HEK293 (cell line): ENCODE measurements at regions not wholly inside any gene's neighbourhood (a gene's known extent, or its start where the extent isn't known, plus 50 kb on each side); places are given as distances from the start of the nearest gene placed in this dataset.
A peak's percentile ranks its signal among the peaks of the same experiment; 100 is the strongest.

Experiments used
- CTCF ChIA-PET: fragments of 350-600 bp; formaldehyde crosslinking; extraction: SDS; loops from one replicate; lab custom pipeline; 2021; ENCODE audit warnings: antibody characterized with exemption; lab: Yijun Ruan, JAX
- POLR2A ChIA-PET: fragments of 300-600 bp; formaldehyde crosslinking; extraction: SDS; loops from one replicate; lab custom pipeline; 2020; ENCODE audit warnings: antibody characterized with exemption, inconsistent platforms; lab: Yijun Ruan, JAX
- H3K27ac ChIP-seq: fragments of 200-500 bp; sonication (Bioruptor generic); 2 replicates; pipeline ENCODE4 v1.5.1; 2014; ENCODE audit warnings: low read depth, low read length, control low read depth, inconsistent platforms; ENCODE audit errors: extremely low read depth
- H3K36me3 ChIP-seq, 2 experiments: fragments of 200-500 bp in 1 of 2; sonication (Bioruptor generic) in 1 of 2; 1 replicate in 1 of 2; 2 replicates in 1 of 2; pipeline ENCODE4 v1.5.1; 2014 to 2017; ENCODE audit warnings: inconsistent platforms in 2 of 2, low read length in 2 of 2; ENCODE audit not compliant: control insufficient read depth in 2 of 2, insufficient read depth in 1 of 2
- H3K4me1 ChIP-seq: fragments of 200-500 bp; sonication (Bioruptor generic); 2 replicates; pipeline ENCODE4 v1.5.1; 2014; ENCODE audit warnings: mild to moderate bottlenecking, low read length, inconsistent platforms; ENCODE audit not compliant: control insufficient read depth, insufficient read depth
- H3K4me3 ChIP-seq: 2 replicates; pipeline ENCODE4 v1.5.1; 2011; ENCODE audit warnings: low read depth, mild to moderate bottlenecking, control low read depth, low read length, moderate library complexity
- H3K9me3 ChIP-seq: fragments of 200-500 bp; sonication (Bioruptor generic); 2 replicates; pipeline ENCODE4 v1.5.1; 2014; ENCODE audit warnings: low read depth, low read length, inconsistent platforms; ENCODE audit not compliant: control insufficient read depth, insufficient read depth
- GFI1B ChIP-seq: fragments of 450-650 bp; formaldehyde crosslinking; IDR thresholded peaks from 2 replicates; pipeline ENCODE4 v1.5.1; 2016; ENCODE audit warnings: missing biosample characterization, missing genetic modification characterization
- GLIS2 ChIP-seq: fragments of 450-650 bp; formaldehyde crosslinking; IDR thresholded peaks from 2 replicates; pipeline ENCODE4 v1.5.1; 2016; ENCODE audit warnings: missing biosample characterization, missing genetic modification characterization
- KLF16 ChIP-seq: fragments of 450-650 bp; formaldehyde crosslinking; IDR thresholded peaks from 2 replicates; pipeline ENCODE4 v1.5.1; 2017; ENCODE audit warnings: missing biosample characterization, missing genetic modification characterization
- KLF9 ChIP-seq: fragments of 450-650 bp; formaldehyde crosslinking; IDR thresholded peaks from 2 replicates; pipeline ENCODE4 v1.5.1; 2016; ENCODE audit warnings: missing biosample characterization, missing genetic modification characterization, low read depth
- OVOL3 ChIP-seq: fragments of 450-650 bp; formaldehyde crosslinking; IDR thresholded peaks from 2 replicates; pipeline ENCODE4 v1.5.1; 2016; ENCODE audit warnings: missing biosample characterization, missing genetic modification characterization
- PRDM1 ChIP-seq: fragments of 450-650 bp; formaldehyde crosslinking; IDR thresholded peaks from 2 replicates; pipeline ENCODE4; 2016; ENCODE audit warnings: missing biosample characterization, missing genetic modification characterization
- ZFP69B ChIP-seq: fragments of 450-650 bp; formaldehyde crosslinking; IDR thresholded peaks from 2 replicates; pipeline ENCODE4 v1.5.1; 2016; ENCODE audit warnings: missing biosample characterization, missing genetic modification characterization
- ZNF10 ChIP-seq: fragments of 450-650 bp; formaldehyde crosslinking; IDR thresholded peaks from 2 replicates; pipeline ENCODE4 v1.5.1; 2017; ENCODE audit warnings: missing biosample characterization, missing genetic modification characterization
- ZNF138 ChIP-seq: fragments of 450-650 bp; formaldehyde crosslinking; IDR thresholded peaks from 2 replicates; pipeline ENCODE4 v1.5.1; 2016; ENCODE audit warnings: missing biosample characterization, missing genetic modification characterization, borderline replicate concordance
- ZNF221 ChIP-seq: fragments of 450-650 bp; formaldehyde crosslinking; IDR thresholded peaks from 2 replicates; pipeline ENCODE4 v1.5.1; 2017; ENCODE audit warnings: missing biosample characterization, missing genetic modification characterization, borderline replicate concordance
- ZNF302 ChIP-seq: fragments of 450-650 bp; formaldehyde crosslinking; IDR thresholded peaks from 2 replicates; pipeline ENCODE4 v1.5.1; 2016; ENCODE audit warnings: missing biosample characterization, missing genetic modification characterization, low read depth
- ZNF335 ChIP-seq: fragments of 450-650 bp; formaldehyde crosslinking; conservative IDR thresholded peaks from 2 replicates; pipeline ENCODE4 v1.5.1; 2016; ENCODE audit warnings: missing biosample characterization, missing genetic modification characterization
- ZNF350 ChIP-seq: fragments of 450-650 bp; formaldehyde crosslinking; IDR thresholded peaks from 2 replicates; pipeline ENCODE4 v1.5.0; 2017; ENCODE audit warnings: missing biosample characterization, mild to moderate bottlenecking, missing genetic modification characterization
- ZNF514 ChIP-seq: fragments of 450-650 bp; formaldehyde crosslinking; IDR thresholded peaks from 2 replicates; pipeline ENCODE4 v1.5.1; 2016; ENCODE audit warnings: missing biosample characterization, missing genetic modification characterization
- ZNF521 ChIP-seq: fragments of 450-650 bp; formaldehyde crosslinking; IDR thresholded peaks from 2 replicates; pipeline ENCODE4 v1.5.1; 2017; ENCODE audit warnings: missing biosample characterization, mild to moderate bottlenecking, missing genetic modification characterization
- ZNF571 ChIP-seq: fragments of 450-650 bp; formaldehyde crosslinking; IDR thresholded peaks from 2 replicates; pipeline ENCODE4 v1.5.0; 2017; ENCODE audit warnings: missing biosample characterization, missing genetic modification characterization
- ZNF626 ChIP-seq: fragments of 450-650 bp; sonication (Bioruptor Pico); formaldehyde crosslinking; IDR thresholded peaks from 2 replicates; pipeline ENCODE4 v1.5.1; 2018; ENCODE audit warnings: missing biosample characterization, missing genetic modification characterization, inconsistent platforms
- ZNF664 ChIP-seq: fragments of 450-650 bp; formaldehyde crosslinking; IDR thresholded peaks from 2 replicates; pipeline ENCODE4 v1.5.1; 2016; ENCODE audit warnings: missing biosample characterization, missing genetic modification characterization
- ZNF837 ChIP-seq: fragments of 450-650 bp; formaldehyde crosslinking; IDR thresholded peaks from 2 replicates; pipeline ENCODE4 v1.5.1; 2016; ENCODE audit warnings: missing biosample characterization, missing genetic modification characterization
- ZNF843 ChIP-seq: fragments of 450-650 bp; formaldehyde crosslinking; IDR thresholded peaks from 2 replicates; pipeline ENCODE4 v1.5.1; 2016; ENCODE audit warnings: missing biosample characterization, missing genetic modification characterization
- TF ChIP-seq, protein P1 (sequence below): fragments of 450-650 bp; formaldehyde crosslinking; IDR thresholded peaks from 2 replicates; pipeline ENCODE4 v1.5.1; 2016; ENCODE audit warnings: missing biosample characterization, missing genetic modification characterization
- TF ChIP-seq, protein P2 (sequence below): fragments of 450-650 bp; formaldehyde crosslinking; IDR thresholded peaks from 2 replicates; pipeline ENCODE4 v1.5.1; 2016; ENCODE audit warnings: missing biosample characterization, missing genetic modification characterization

DNA sequence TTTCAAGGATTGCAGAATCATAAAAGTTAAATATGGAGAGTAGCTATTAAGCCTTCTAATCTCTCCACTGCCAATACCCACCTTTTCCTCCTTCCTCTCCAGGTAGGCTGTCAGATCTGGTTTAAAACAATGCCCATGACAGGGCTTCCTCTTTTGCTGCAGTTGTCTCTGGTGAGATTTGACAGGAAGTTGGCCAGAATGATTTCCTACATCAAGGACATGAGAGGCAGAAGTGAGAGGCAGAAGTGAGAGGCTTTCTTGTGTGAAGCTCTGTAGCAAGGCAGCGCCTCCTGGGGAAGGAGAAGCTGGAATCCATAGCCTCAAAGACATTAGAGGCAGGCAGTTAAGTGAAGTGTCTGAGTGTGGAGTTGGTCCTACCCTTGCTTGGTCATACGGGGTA lies 385.7 kb downstream of the HRH4 start (continued):
- TF ChIP-seq, protein P1, sequence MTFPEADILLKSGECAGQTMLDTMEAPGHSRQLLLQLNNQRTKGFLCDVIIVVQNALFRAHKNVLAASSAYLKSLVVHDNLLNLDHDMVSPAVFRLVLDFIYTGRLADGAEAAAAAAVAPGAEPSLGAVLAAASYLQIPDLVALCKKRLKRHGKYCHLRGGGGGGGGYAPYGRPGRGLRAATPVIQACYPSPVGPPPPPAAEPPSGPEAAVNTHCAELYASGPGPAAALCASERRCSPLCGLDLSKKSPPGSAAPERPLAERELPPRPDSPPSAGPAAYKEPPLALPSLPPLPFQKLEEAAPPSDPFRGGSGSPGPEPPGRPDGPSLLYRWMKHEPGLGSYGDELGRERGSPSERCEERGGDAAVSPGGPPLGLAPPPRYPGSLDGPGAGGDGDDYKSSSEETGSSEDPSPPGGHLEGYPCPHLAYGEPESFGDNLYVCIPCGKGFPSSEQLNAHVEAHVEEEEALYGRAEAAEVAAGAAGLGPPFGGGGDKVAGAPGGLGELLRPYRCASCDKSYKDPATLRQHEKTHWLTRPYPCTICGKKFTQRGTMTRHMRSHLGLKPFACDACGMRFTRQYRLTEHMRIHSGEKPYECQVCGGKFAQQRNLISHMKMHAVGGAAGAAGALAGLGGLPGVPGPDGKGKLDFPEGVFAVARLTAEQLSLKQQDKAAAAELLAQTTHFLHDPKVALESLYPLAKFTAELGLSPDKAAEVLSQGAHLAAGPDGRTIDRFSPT (tag by site-specific recombination) = no peak
- TF ChIP-seq ZNF350 (tag by site-specific recombination) (no peak), ZFP69B (tag by site-specific recombination) (no peak), GLIS2 (tag by site-specific recombination) (no peak), ZNF221 (tag by site-specific recombination) (no peak)
- TF ChIP-seq, all 188 proteins: peak for 0

GRCh38 chr18:24850532-24850931 lies 390.1 kb downstream of the HRH4 start:
- no peak overlapping the region for H3K27ac ChIP-seq
- H3K4me3 ChIP-seq = no peak overlapping the region
- ChIA-PET POLR2A (no interaction called here), CTCF (interaction anchor here (1.8 kb wide), 1 partner anchor 8 kb away, joined by 8 read pairs; no protein-coding TSS in a partner anchor)
- TF ChIP-seq KLF16 (tag by site-specific recombination) (no peak), PRDM1 (tag by site-specific recombination) (0 out of 2 replicates have a peak, but pooled peaks have one; percentile 26), ZNF843 (tag by site-specific recombination) (no peak)
- H3K9me3 ChIP-seq = no peaks in the 10 kb centered on the region
- H3K4me1 ChIP-seq = no peaks in the 10 kb centered on the region
- H3K36me3 ChIP-seq = no peaks in the 10 kb centered on the region

DNA sequence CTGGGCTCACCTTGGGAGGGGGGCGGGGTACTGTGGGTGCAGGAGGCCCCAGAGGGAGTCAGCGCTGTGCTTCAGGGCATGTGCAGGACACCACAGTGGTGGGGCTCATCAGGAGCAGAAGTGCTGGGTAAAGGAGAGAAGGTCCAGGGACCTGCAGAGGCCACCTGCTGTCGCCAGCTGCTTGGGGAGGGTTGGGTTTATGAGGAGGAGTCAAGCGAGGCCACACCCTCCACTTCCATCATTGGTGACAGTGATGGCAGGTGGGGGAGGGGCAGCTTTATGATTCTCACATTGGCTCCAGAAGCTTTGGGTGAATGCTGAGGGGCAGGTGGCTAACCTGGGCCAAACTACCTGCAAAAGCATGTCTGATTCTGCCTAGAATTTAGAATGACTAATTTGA lies 392.6 kb downstream of the HRH4 start:
- no peaks in the 10 kb centered on the region for H3K4me1 ChIP-seq
- H3K36me3 ChIP-seq = no peaks in the 10 kb centered on the region
- no peak overlapping the region for H3K4me3 ChIP-seq
- ChIA-PET POLR2A (no interaction called here), CTCF (interaction anchor here (0.7 kb wide), 1 partner anchor 43 kb away, joined by 3 read pairs; no protein-coding TSS in a partner anchor)
- H3K9me3 ChIP-seq = no peaks in the 10 kb centered on the region
- TF ChIP-seq ZNF571 (tag by site-specific recombination) (no peak), ZNF837 (no peak), ZNF10 (no peak), ZNF626 (tag by site-specific recombination) (no peak), GFI1B (tag by site-specific recombination) (no peak), OVOL3 (tag by site-specific recombination) (no peak), ZNF138 (tag by site-specific recombination) (no peak), ZNF521 (tag by site-specific recombination) (no peak), ZNF514 (no peak), ZNF335 (tag by site-specific recombination) (no peak), ZNF302 (no peak), ZNF664 (tag by site-specific recombination) (no peak), KLF9 (tag by site-specific recombination) (no peak)
- TF ChIP-seq, protein P2, sequence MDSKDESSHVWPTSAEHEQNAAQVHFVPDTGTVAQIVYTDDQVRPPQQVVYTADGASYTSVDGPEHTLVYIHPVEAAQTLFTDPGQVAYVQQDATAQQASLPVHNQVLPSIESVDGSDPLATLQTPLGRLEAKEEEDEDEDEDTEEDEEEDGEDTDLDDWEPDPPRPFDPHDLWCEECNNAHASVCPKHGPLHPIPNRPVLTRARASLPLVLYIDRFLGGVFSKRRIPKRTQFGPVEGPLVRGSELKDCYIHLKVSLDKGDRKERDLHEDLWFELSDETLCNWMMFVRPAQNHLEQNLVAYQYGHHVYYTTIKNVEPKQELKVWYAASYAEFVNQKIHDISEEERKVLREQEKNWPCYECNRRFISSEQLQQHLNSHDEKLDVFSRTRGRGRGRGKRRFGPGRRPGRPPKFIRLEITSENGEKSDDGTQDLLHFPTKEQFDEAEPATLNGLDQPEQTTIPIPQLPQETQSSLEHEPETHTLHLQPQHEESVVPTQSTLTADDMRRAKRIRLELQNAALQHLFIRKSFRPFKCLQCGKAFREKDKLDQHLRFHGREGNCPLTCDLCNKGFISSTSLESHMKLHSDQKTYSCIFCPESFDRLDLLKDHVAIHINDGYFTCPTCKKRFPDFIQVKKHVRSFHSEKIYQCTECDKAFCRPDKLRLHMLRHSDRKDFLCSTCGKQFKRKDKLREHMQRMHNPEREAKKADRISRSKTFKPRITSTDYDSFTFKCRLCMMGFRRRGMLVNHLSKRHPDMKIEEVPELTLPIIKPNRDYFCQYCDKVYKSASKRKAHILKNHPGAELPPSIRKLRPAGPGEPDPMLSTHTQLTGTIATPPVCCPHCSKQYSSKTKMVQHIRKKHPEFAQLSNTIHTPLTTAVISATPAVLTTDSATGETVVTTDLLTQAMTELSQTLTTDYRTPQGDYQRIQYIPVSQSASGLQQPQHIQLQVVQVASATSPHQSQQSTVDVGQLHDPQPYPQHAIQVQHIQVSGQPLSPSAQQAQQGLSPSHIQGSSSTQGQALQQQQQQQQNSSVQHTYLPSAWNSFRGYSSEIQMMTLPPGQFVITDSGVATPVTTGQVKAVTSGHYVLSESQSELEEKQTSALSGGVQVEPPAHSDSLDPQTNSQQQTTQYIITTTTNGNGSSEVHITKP = no peak
- no peak overlapping the region for H3K27ac ChIP-seq
